Vagina (tissue), 2 donors: ENCODE measurements at regions not wholly inside any gene's neighbourhood (a gene's known extent, or its start where the extent isn't known, plus 50 kb on each side); places are given as distances from the start of the nearest gene placed in this dataset.

Experiments used
- CTCF ChIP-seq, 3 experiments: fragments of 450-650 bp in 2 of 3; fragments of 200-600 bp in 1 of 3; sonication (generic) in 1 of 3; IDR thresholded peaks; one replicate each; pipeline ENCODE4 v1.5.1; 2017 to 2019; ENCODE audit warnings: antibody characterized with exemption in 3 of 3, mild to moderate bottlenecking in 2 of 3, moderate library complexity in 2 of 3
- POLR2A ChIP-seq, 2 donors: fragments of 450-650 bp; IDR thresholded peaks; one replicate each; pipeline ENCODE4 v1.6.1; 2017; ENCODE audit warnings: antibody characterized with exemption in 2 of 2, mild to moderate bottlenecking in 2 of 2, moderate library complexity in 2 of 2
- POLR2AphosphoS5 ChIP-seq, 2 donors: sonication (generic); formaldehyde crosslinking; IDR thresholded peaks; one replicate each; pipeline ENCODE4 v1.9.0; 2017; ENCODE audit warnings: antibody characterized with exemption in 2 of 2, mild to moderate bottlenecking in 2 of 2, low read depth in 1 of 2; ENCODE audit not compliant: insufficient read depth in 1 of 2

DNA sequence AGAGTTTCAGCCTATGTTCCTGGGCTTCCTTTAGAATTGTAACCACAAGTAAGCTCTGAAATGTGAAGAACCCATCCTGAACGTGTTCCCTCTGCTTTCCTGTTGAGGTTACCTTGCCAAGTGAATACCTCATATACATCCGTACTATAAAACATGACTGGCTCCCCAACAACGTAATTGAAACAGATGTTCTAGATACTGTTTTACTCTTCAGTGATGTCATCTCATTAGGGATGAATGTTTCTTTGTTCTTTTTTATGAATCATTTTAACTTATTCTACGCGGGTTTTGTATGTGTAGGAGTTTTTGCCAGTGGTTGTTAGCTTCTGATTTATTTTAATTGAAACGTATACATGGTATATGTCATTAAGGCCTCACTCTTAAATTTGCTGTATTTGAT is 166.8 kb downstream of the SAMD5 start:
- TF ChIP-seq POLR2A (IDR thresholded peaks at IDR 0.05), result no peak
- no peak for TF ChIP-seq CTCF (IDR thresholded peaks at IDR 0.05)
- no peak for TF ChIP-seq POLR2AphosphoS5 (IDR thresholded peaks at IDR 0.05; ENCODE audit: insufficient read depth in 1 of 2, low read depth in 1 of 2)
